Pancreas (tissue), 10 donors: ENCODE measurements at regions not wholly inside any gene's neighbourhood (a gene's known extent, or its start where the extent isn't known, plus 50 kb on each side); places are given as distances from the start of the nearest gene placed in this dataset.
A peak's percentile ranks its signal among the peaks of the same experiment; 100 is the strongest.
"Not testable (repeated sequence)": the region's sequence is repeated elsewhere in the genome, so short reads cannot be mapped to it uniquely, and the experiment has no call there.

Experiments
- ATAC-seq, 4 donors: fragments of 200-7000 bp; cut with Tn5 transposase; one replicate each; pipeline versions ENCODE4 v1.8.0 to v1.9.1; 2020; ENCODE audit warnings: mild to moderate bottlenecking in 4 of 4, moderate library complexity in 4 of 4
- DNase-seq, 6 donors: peaks; one replicate each; pipeline ENCODE4 v3.0.0-alpha.2; 2020
- FAIRE-seq: peaks from 2 replicates; lab custom pipeline; 2012; peaks lifted over from hg19 to GRCh38; lab: Jason Lieb, UNC
- H3K27ac ChIP-seq, 4 donors: fragments of 200-600 bp; sonication (generic); 1 replicate in 3 of 4; 2 replicates in 1 of 4; pipeline versions ENCODE4 v1.5.0 to v1.8.0; 2020
- H3K27me3 ChIP-seq, 4 donors: fragments of 200-600 bp; one replicate each; pipeline ENCODE4 v1.8.0; 2021
- H3K36me3 ChIP-seq, 3 donors: fragments of 200-600 bp; sonication (generic) in 1 of 3; one replicate each; pipeline versions ENCODE4 v1.5.0 to v1.8.0; 2020 to 2021
- H3K4me1 ChIP-seq, 3 donors: fragments of 200-600 bp; one replicate each; pipeline ENCODE4 v1.8.0; 2021
- H3K4me3 ChIP-seq, 4 donors: fragments of 200-600 bp; sonication (generic) in 2 of 4; one replicate each; pipeline versions ENCODE4 v1.5.0 to v1.8.0; 2020 to 2021
- H3K9me3 ChIP-seq, 4 donors: fragments of 200-600 bp; one replicate each; pipeline ENCODE4 v1.8.0; 2021
- CTCF ChIP-seq, 4 donors: fragments of 200-600 bp; sonication (generic) in 3 of 4; IDR thresholded peaks; one replicate each; pipeline versions ENCODE4 v1.5.0 to v1.8.0; 2021; ENCODE audit warnings: antibody characterized with exemption in 4 of 4
- WGBS, 2 donors: extraction: QIAGEN DNeasy Blood & Tissue Kit; methylation state at CpG; one replicate each; pipeline ENCODE4 v1.1.7; 2013; 5-methylcytosine and 5-hydroxymethylcytosine counted together
- intact Hi-C, 3 donors: fragments of 100-400 bp; cut with DNase I; formaldehyde crosslinking; loops; one replicate each; pipeline versions ENCODE4 v1.11.1 to v1.14.2; 2022
- donor health status: healthy with polysubstance abuse.
- donor health status: DM: no; HTN: no; CAD: no; lungs with moderate emphysema.
- donor health status: DM: no; HTN: no; CAD: no.
- donor health status: control.
- donor health status: control.
- donor health status: Bipolar disorder and iron deficiency.
- donor health status: DM: yes; HTN: yes; CAD: no.
- donor health status: DM: no; HTN: no; CAD: no.
- donor health status: DM: no; HTN: no; CAD: no.
- donor health status: DM: yes; HTN: yes; CAD: no.

DNA sequence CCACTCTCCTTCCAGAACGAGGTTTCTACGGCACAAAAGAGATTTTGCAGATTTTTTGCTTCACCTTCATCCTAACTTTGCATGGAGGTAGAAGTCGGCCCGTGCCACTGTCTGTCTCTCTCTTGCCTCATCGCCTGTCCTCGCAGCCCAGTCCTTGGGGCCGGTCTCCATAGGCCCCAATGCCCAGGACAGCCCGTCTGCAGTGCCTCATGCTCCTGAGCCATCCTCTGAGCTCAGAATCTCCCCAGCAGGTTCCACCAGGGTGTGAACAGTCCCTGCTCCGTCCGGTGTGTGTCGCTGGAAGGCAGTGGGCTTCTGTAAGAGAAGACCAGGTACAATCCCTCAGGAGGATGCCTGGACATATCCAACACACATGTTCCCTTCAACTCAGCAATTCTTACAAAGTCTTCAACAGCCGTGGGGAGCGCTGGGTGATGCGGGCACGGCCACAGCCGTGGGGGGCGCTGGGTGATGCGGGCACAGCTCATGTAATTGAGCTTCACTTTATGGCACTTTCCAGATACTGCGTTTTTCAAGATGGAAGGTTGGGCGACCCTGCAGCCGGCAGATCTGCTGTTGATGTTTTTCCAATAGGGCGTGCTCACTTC is 231.9 kb downstream of the DLL1 start:
- no peaks in the 10 kb centered on the region for H3K36me3 ChIP-seq
- WGBS, 2 donors = 87 to 93% methylated on average over 22 of the region's 22 CpGs
- FAIRE-seq = no peak
- peak in 1 of 6 donors; percentile 50 for DNase-seq
- H3K4me3 ChIP-seq = no peak overlapping the region
- no peaks in the 10 kb centered on the region for H3K27me3 ChIP-seq
- no peaks in the 10 kb centered on the region for H3K9me3 ChIP-seq
- no peak overlapping the region for H3K27ac ChIP-seq
- H3K4me1 ChIP-seq = no peaks in the 10 kb centered on the region
- intact Hi-C loops = no loop called here
- ATAC-seq = no peak
- no peak for TF ChIP-seq CTCF (IDR thresholded peaks at IDR 0.05)

GRCh38 chr6:170057961-170058877 is 232.7 kb downstream of the DLL1 start:
- TF ChIP-seq CTCF (IDR thresholded peaks at IDR 0.05) = no peak
- ATAC-seq (no peak), FAIRE-seq (no peak), DNase-seq (peak in 1 of 6 donors; percentile 49)
- no peak overlapping the region for H3K4me3 ChIP-seq
- no peak overlapping the region for H3K27ac ChIP-seq
- no peaks in the 10 kb centered on the region for H3K36me3 ChIP-seq
- H3K4me1 ChIP-seq = no peaks in the 10 kb centered on the region
- 81 to 87% methylated on average over 40 of the region's 40 CpGs for WGBS, 2 donors
- intact Hi-C loops = no loop called here
- H3K9me3 ChIP-seq = no peaks in the 10 kb centered on the region
- no peaks in the 10 kb centered on the region for H3K27me3 ChIP-seq

DNA sequence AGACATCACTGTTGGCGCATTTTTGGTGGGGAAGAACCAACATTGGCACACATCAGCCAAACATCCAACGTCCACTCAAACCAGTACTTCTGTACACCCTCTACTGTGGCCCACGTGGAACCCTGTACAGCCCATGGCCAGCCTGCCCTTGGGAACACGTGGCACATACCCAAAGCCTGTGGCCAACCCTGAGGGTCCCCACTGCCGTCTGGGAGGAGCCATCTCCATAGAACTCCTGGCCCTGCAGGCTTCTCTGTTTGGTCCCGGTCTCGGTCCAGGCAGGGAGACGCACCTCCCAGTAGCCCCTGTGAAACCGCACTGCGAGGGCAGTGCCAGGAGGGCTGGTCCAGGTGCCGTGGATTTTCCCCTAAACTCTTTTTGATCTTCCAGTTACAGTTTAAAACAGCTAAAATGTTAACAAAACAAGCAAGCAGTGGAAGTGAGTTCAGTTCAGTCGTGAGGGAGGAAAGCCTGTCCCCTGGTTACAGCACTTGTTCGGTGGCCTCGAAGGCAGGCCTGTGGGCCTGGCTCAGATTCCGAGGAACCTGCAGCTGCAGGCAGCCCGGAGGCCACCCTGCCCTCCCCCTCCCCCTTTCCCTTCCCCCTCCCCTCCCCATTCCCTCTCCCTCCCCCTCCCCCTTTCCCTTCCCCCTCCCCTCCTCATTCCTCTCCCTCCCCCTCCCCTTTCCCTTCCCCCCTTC is 233.7 kb downstream of the DLL1 start:
- WGBS, 2 donors = 73 to 87% methylated on average over 14 to 16 of the region's 16 CpGs
- Histone ChIP-seq H3K36me3 (no peaks in the 10 kb centered on the region), H3K4me3 (no peak overlapping the region), H3K27ac (no peak overlapping the region), H3K4me1 (no peaks in the 10 kb centered on the region), H3K27me3 (no peaks in the 10 kb centered on the region), H3K9me3 (no peaks in the 10 kb centered on the region)
- ATAC-seq (no peak), FAIRE-seq (no peak), DNase-seq (peak in 1 of 6 donors; percentile 30)
- intact Hi-C loops = no loop called here
- TF ChIP-seq CTCF (IDR thresholded peaks at IDR 0.05) = no peak

DNA sequence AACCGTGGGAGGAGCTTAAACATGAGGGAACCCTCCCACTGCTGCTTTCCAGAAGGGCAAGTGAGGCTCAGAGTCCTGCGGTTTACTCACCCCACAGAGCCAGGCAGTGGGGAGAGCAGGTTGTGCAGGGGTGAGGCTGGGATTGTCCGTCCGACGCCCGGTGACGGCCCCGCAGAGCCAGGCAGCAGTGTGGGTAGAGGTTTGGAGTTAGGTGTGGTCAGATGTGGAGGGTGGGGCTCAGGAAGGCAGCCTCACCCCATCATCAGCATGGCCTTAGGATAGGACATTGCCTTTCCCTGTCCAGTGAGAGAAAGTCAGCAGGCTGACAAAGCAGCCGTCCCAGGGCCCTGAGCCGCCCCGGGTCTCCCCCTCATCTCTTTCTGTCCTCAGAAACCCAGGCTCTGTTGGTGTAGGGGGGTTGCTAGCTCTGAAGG is 234.6 kb downstream of the DLL1 start:
- WGBS, 2 donors = 77 to 87% methylated on average over 11 of the region's 11 CpGs
- Histone ChIP-seq H3K27me3 (no peaks in the 10 kb centered on the region), H3K36me3 (no peaks in the 10 kb centered on the region), H3K4me1 (no peaks in the 10 kb centered on the region), H3K4me3 (no peak overlapping the region), H3K27ac (no peak overlapping the region), H3K9me3 (no peaks in the 10 kb centered on the region)
- ATAC-seq (no peak), FAIRE-seq (no peak), DNase-seq (peak in 1 of 6 donors; percentile 23)
- intact Hi-C loops = no loop called here
- TF ChIP-seq CTCF (IDR thresholded peaks at IDR 0.05) = no peak

GRCh38 chr6:170055797-170056196 is 235.1 kb downstream of the DLL1 start:
- H3K9me3 ChIP-seq, H3K27ac ChIP-seq, H3K4me1 ChIP-seq, H3K27me3 ChIP-seq, ATAC-seq, intact Hi-C loops, H3K36me3 ChIP-seq, H3K4me3 ChIP-seq, FAIRE-seq: not testable (repeated sequence)
- 86 to 89% methylated on average over 13 to 14 of the region's 14 CpGs for WGBS, 2 donors
- peak in 1 of 6 donors; percentile 8 for DNase-seq
